ENCODE measurements at regions not wholly inside any gene's neighbourhood (a gene's known extent, or its start where the extent isn't known, plus 50 kb on each side); places are given as distances from the start of the nearest gene placed in this dataset.

GRCh38 chr10:62959553-62959952, 143.4 kb upstream of the EGR2 start:
- CTCF ChIA-PET = no interaction called here

GRCh38 chr10:62958980-62959379, 142.8 kb upstream of the EGR2 start:
- CTCF ChIA-PET = no interaction called here

More at GRCh38 chr10:62959553-62959952, 143.4 kb upstream of the EGR2 start:
- Mint-ChIP-seq H3K4me3 (no peak overlapping the region), H3K27ac (no peak overlapping the region), H3K9me3 (ENCODE audit: insufficient read depth) (peaks cover 2% of the 10 kb centered on the region), H3K27me3 (peaks cover 14% of the 10 kb centered on the region), H3K4me1 (no peaks in the 10 kb centered on the region)
- intact Hi-C loops (cut with micrococcal nuclease) = no loop called here
- POLR2A ChIA-PET = no interaction called here
- Histone ChIP-seq H3K9ac (ENCODE audit: low read length) (no peak overlapping the region), H3K4me2 (replicated peaks; ENCODE audit: low read depth, low read length, poor library complexity, severe bottlenecking) (no peak overlapping the region), H3K79me2 (ENCODE audit: control insufficient read depth, insufficient read depth, low read length) (no peaks in the 10 kb centered on the region), H3K4me3 (ENCODE audit: control extremely low read depth in 1 of 5, extremely low read depth in 1 of 5, insufficient read depth in 1 of 5, low read depth in 2 of 5, low read length in 4 of 5) (no peak overlapping the region), H3K9me3 (ENCODE audit: control extremely low read depth in 1 of 3, control insufficient read depth in 2 of 3, insufficient read depth in 1 of 3, low read length in 2 of 3) (peaks cover 0 to 6% (median 4%) of the 10 kb centered on the region in 3 donors), H3K4me1 (ENCODE audit: control insufficient read depth in 2 of 2, insufficient read depth in 2 of 2, low read length in 2 of 2) (no peaks in the 10 kb centered on the region), H4K20me1 (ENCODE audit: control insufficient read depth, insufficient read depth, low read length, poor library complexity, severe bottlenecking) (no peaks in the 10 kb centered on the region), H3K27me3 (replicated peaks in 1 of 4; ENCODE audit: control extremely low read depth in 1 of 4, control insufficient read depth in 3 of 4, insufficient read depth in 4 of 4, low read length in 3 of 4) (peaks cover 0 to 4% (median 2%) of the 10 kb centered on the region in 4 experiments), H3K27ac (ENCODE audit: low read length in 2 of 2) (no peak overlapping the region), H2AFZ (ENCODE audit: insufficient read depth, low read depth, low read length, poor library complexity, severe bottlenecking) (no peak overlapping the region), H3K36me3 (replicated peaks in 1 of 2; ENCODE audit: control extremely low read depth in 1 of 2, control insufficient read depth in 1 of 2, extremely low read depth in 1 of 2, insufficient read depth in 2 of 2, low read length in 1 of 2) (no peaks in the 10 kb centered on the region)
- ATAC-seq (ENCODE audit: low read depth) (no peak), DNase-seq (no peak)
- TF ChIP-seq, protein P1, sequence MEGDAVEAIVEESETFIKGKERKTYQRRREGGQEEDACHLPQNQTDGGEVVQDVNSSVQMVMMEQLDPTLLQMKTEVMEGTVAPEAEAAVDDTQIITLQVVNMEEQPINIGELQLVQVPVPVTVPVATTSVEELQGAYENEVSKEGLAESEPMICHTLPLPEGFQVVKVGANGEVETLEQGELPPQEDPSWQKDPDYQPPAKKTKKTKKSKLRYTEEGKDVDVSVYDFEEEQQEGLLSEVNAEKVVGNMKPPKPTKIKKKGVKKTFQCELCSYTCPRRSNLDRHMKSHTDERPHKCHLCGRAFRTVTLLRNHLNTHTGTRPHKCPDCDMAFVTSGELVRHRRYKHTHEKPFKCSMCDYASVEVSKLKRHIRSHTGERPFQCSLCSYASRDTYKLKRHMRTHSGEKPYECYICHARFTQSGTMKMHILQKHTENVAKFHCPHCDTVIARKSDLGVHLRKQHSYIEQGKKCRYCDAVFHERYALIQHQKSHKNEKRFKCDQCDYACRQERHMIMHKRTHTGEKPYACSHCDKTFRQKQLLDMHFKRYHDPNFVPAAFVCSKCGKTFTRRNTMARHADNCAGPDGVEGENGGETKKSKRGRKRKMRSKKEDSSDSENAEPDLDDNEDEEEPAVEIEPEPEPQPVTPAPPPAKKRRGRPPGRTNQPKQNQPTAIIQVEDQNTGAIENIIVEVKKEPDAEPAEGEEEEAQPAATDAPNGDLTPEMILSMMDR (IDR thresholded peaks at IDR 0.05) = no peak
- no peak for TF ChIP-seq EZH2 (IDR thresholded peaks at IDR 0.05; ENCODE audit: borderline replicate concordance, insufficient read depth, low read depth, low read length, poor library complexity, severe bottlenecking)
- 78% methylated on average over 1 of the region's 5 CpGs for WGBS (ENCODE audit: insufficient coverage)

More at GRCh38 chr10:62958980-62959379, 142.8 kb upstream of the EGR2 start:
- no peak for ATAC-seq (ENCODE audit: low read depth)
- Mint-ChIP-seq H3K4me3 (no peak overlapping the region), H3K27me3 (peaks cover 11% of the 10 kb centered on the region), H3K27ac (no peak overlapping the region), H3K4me1 (no peaks in the 10 kb centered on the region), H3K9me3 (ENCODE audit: insufficient read depth) (peaks cover 2% of the 10 kb centered on the region)
- no peak overlapping the region for H3K9ac ChIP-seq (ENCODE audit: low read length)
- intact Hi-C loops (cut with micrococcal nuclease) = no loop called here
- no peak overlapping the region for H3K4me2 ChIP-seq (replicated peaks; ENCODE audit: low read depth, low read length, poor library complexity, severe bottlenecking)
- H2AFZ ChIP-seq (ENCODE audit: insufficient read depth, low read depth, low read length, poor library complexity, severe bottlenecking) = no peak overlapping the region
- H3K9me3 ChIP-seq (ENCODE audit: control extremely low read depth in 1 of 3, control insufficient read depth in 2 of 3, insufficient read depth in 1 of 3, low read length in 2 of 3) = peaks cover 0 to 6% (median 4%) of the 10 kb centered on the region in 3 donors
- no peak overlapping the region for H3K4me3 ChIP-seq (ENCODE audit: control extremely low read depth in 1 of 5, extremely low read depth in 1 of 5, insufficient read depth in 1 of 5, low read depth in 2 of 5, low read length in 4 of 5)
- no peaks in the 10 kb centered on the region for H4K20me1 ChIP-seq (ENCODE audit: control insufficient read depth, insufficient read depth, low read length, poor library complexity, severe bottlenecking)
- POLR2A ChIA-PET = no interaction called here
- H3K4me1 ChIP-seq (ENCODE audit: control insufficient read depth in 2 of 2, insufficient read depth in 2 of 2, low read length in 2 of 2) = no peaks in the 10 kb centered on the region
- TF ChIP-seq, protein P1 (IDR thresholded peaks at IDR 0.05) = no peak
- TF ChIP-seq EZH2 (IDR thresholded peaks at IDR 0.05; ENCODE audit: borderline replicate concordance, insufficient read depth, low read depth, low read length, poor library complexity, severe bottlenecking) = no peak
- H3K79me2 ChIP-seq (ENCODE audit: control insufficient read depth, insufficient read depth, low read length) = no peaks in the 10 kb centered on the region
- H3K27ac ChIP-seq (ENCODE audit: low read length in 2 of 2) = no peak overlapping the region
- DNase-seq = no peak
- peaks cover 0 to 3% (median 1%) of the 10 kb centered on the region in 4 experiments for H3K27me3 ChIP-seq (replicated peaks in 1 of 4; ENCODE audit: control extremely low read depth in 1 of 4, control insufficient read depth in 3 of 4, insufficient read depth in 4 of 4, low read length in 3 of 4)
- 100% methylated on average over 1 of the region's 1 CpG for WGBS (ENCODE audit: insufficient coverage)
- no peaks in the 10 kb centered on the region for H3K36me3 ChIP-seq (replicated peaks in 1 of 2; ENCODE audit: control extremely low read depth in 1 of 2, control insufficient read depth in 1 of 2, extremely low read depth in 1 of 2, insufficient read depth in 2 of 2, low read length in 1 of 2)

Measured in B cell (primary cell).